WTC11 (cell line): ENCODE measurements at regions not wholly inside any gene's neighbourhood (a gene's known extent, or its start where the extent isn't known, plus 50 kb on each side); places are given as distances from the start of the nearest gene placed in this dataset.

Source experiments
- ATAC-seq: fragments of 200-7000 bp; cut with Tn5 transposase; 2 replicates; pipeline ENCODE4 v1.10.0; 2021; ENCODE audit warnings: mild to moderate bottlenecking, moderate library complexity
- CTCF ChIA-PET: fragments of 300-600 bp; sonication (Branson Sonifier 250); formaldehyde crosslinking; loops from one replicate; lab custom pipeline; 2021; ENCODE audit warnings: antibody characterized with exemption; lab: Charles Lee
- POLR2A ChIA-PET: fragments of 350-600 bp; sonication (Branson Sonifier 250); formaldehyde crosslinking; loops from one replicate; lab custom pipeline; 2021; ENCODE audit warnings: antibody characterized with exemption; lab: Charles Lee
- DNase-seq: peaks from one replicate; pipeline ENCODE4 v3.0.0; 2021; ENCODE audit warnings: low spot score
- H3K27ac Mint-ChIP-seq: 2 replicates; pipeline ENCODE4 v1.8.0; 2021; ENCODE audit warnings: mixed read lengths
- H3K27me3 Mint-ChIP-seq: 2 replicates; pipeline ENCODE4 v1.8.0; 2021; ENCODE audit warnings: low read depth, mild to moderate bottlenecking, moderate library complexity, mixed read lengths
- H3K36me3 Mint-ChIP-seq: 2 replicates; pipeline ENCODE4 v1.8.0; 2021; ENCODE audit warnings: mixed read lengths
- H3K4me1 Mint-ChIP-seq: 2 replicates; pipeline ENCODE4 v1.8.0; 2022; ENCODE audit warnings: mixed read lengths
- H3K4me3 Mint-ChIP-seq: 2 replicates; pipeline ENCODE4 v1.8.0; 2021; ENCODE audit warnings: mild to moderate bottlenecking, moderate library complexity, mixed read lengths
- H3K9me3 Mint-ChIP-seq: 2 replicates; pipeline ENCODE4 v1.8.0; 2021; ENCODE audit warnings: mixed read lengths
- ATF6 ChIP-seq: sonication (generic); formaldehyde crosslinking; IDR thresholded peaks from 2 replicates; pipeline ENCODE4 v1.8.1; 2023; ENCODE audit warnings: mild to moderate bottlenecking, missing genetic modification reagents
- CREM ChIP-seq: sonication (generic); formaldehyde crosslinking; IDR thresholded peaks from 2 replicates; pipeline ENCODE4 v1.8.1; 2022; ENCODE audit warnings: mild to moderate bottlenecking, missing genetic modification reagents, moderate library complexity
- FOXK1 ChIP-seq: sonication (generic); formaldehyde crosslinking; IDR thresholded peaks from 2 replicates; pipeline ENCODE4 v1.8.0; 2022; ENCODE audit warnings: mild to moderate bottlenecking, moderate library complexity, missing genetic modification reagents
- GABPB1 ChIP-seq: sonication (generic); formaldehyde crosslinking; IDR thresholded peaks from 2 replicates; pipeline ENCODE4 v1.8.1; 2023; ENCODE audit warnings: mild to moderate bottlenecking, missing genetic modification reagents
- GTF2I ChIP-seq: fragments of 250-450 bp; sonication (Bioruptor Pico); conservative IDR thresholded peaks from 2 replicates; pipeline ENCODE4 v1.4.0; 2021; ENCODE audit warnings: mild to moderate bottlenecking
- HMGA2 ChIP-seq: fragments of 250-450 bp; sonication (Bioruptor Pico); IDR thresholded peaks from 2 replicates; pipeline ENCODE4 v1.4.0; 2021; ENCODE audit warnings: mild to moderate bottlenecking, moderate library complexity
- KAT7 ChIP-seq: sonication (generic); formaldehyde crosslinking; IDR thresholded peaks from 2 replicates; pipeline ENCODE4 v1.8.1; 2023; ENCODE audit warnings: missing genetic modification reagents, mild to moderate bottlenecking, borderline replicate concordance
- PRRX2 ChIP-seq: fragments of 250-450 bp; sonication (Bioruptor Pico); IDR thresholded peaks from 2 replicates; pipeline ENCODE4 v1.8.0; 2021; ENCODE audit warnings: mild to moderate bottlenecking
- RELA ChIP-seq: sonication (generic); formaldehyde crosslinking; IDR thresholded peaks from 2 replicates; pipeline ENCODE4 v1.8.1; 2022; ENCODE audit warnings: missing genetic modification reagents, mild to moderate bottlenecking, borderline replicate concordance
- RORB ChIP-seq: fragments of 250-450 bp; sonication (Bioruptor Pico); IDR thresholded peaks from 2 replicates; pipeline ENCODE4 v1.9.0; 2021; ENCODE audit warnings: mild to moderate bottlenecking
- SMAD3 ChIP-seq: sonication (generic); formaldehyde crosslinking; IDR thresholded peaks from 2 replicates; pipeline ENCODE4 v1.8.0; 2022; ENCODE audit warnings: missing genetic modification reagents, mild to moderate bottlenecking, borderline replicate concordance
- SMAD4 ChIP-seq: sonication (generic); formaldehyde crosslinking; IDR thresholded peaks from 2 replicates; pipeline ENCODE4 v1.8.0; 2022; ENCODE audit warnings: mild to moderate bottlenecking, missing genetic modification reagents
- SOX15 ChIP-seq: fragments of 250-450 bp; sonication (Bioruptor Pico); IDR thresholded peaks from 2 replicates; pipeline ENCODE4 v1.9.0; 2021; ENCODE audit warnings: mild to moderate bottlenecking
- TEAD1 ChIP-seq: sonication (generic); formaldehyde crosslinking; IDR thresholded peaks from 2 replicates; pipeline ENCODE4 v1.8.0; 2022; ENCODE audit warnings: mild to moderate bottlenecking, missing genetic modification reagents
- ZBTB43 ChIP-seq: sonication (generic); formaldehyde crosslinking; IDR thresholded peaks from 2 replicates; pipeline ENCODE4 v1.8.1; 2023; ENCODE audit warnings: mild to moderate bottlenecking, missing genetic modification reagents
- ZNF219 ChIP-seq: sonication (generic); formaldehyde crosslinking; IDR thresholded peaks from 2 replicates; pipeline ENCODE4 v1.8.0; 2023; ENCODE audit warnings: missing genetic modification reagents, mild to moderate bottlenecking, borderline replicate concordance
- ZNF317 ChIP-seq: sonication (generic); formaldehyde crosslinking; IDR thresholded peaks from 2 replicates; pipeline ENCODE4 v1.8.1; 2023; ENCODE audit warnings: low read depth, mild to moderate bottlenecking, moderate library complexity, missing genetic modification reagents, borderline replicate concordance
- ZNF423 ChIP-seq: fragments of 250-450 bp; sonication (Bioruptor Pico); IDR thresholded peaks from 2 replicates; pipeline ENCODE4 v2.1.2; 2022; ENCODE audit warnings: mild to moderate bottlenecking, moderate library complexity
- TF ChIP-seq, protein P1 (sequence below): sonication (generic); formaldehyde crosslinking; IDR thresholded peaks from 2 replicates; pipeline ENCODE4 v1.8.0; 2022; ENCODE audit warnings: mild to moderate bottlenecking, missing genetic modification reagents
- TF ChIP-seq, protein P2 (sequence below): fragments of 200-600 bp; IDR thresholded peaks from 2 replicates; pipeline ENCODE4 v1.8.0; 2022; ENCODE audit warnings: antibody characterized with exemption
- TF ChIP-seq, protein P3 (sequence below): sonication (generic); formaldehyde crosslinking; IDR thresholded peaks from 2 replicates; pipeline ENCODE4 v1.8.1; 2022; ENCODE audit warnings: low read depth, missing genetic modification reagents, borderline replicate concordance
- TF ChIP-seq, protein P4 (sequence below): sonication (generic); formaldehyde crosslinking; IDR thresholded peaks from 2 replicates; pipeline ENCODE4 v1.8.0; 2022; ENCODE audit warnings: mild to moderate bottlenecking, missing genetic modification reagents
- TF ChIP-seq, protein P5 (sequence below): sonication (generic); formaldehyde crosslinking; IDR thresholded peaks from 2 replicates; pipeline ENCODE4 v1.8.0; 2023; ENCODE audit warnings: missing genetic modification reagents

GRCh38 chr1:98068016-98068415 is 147.2 kb upstream of the DPYD start:
- H3K9me3 Mint-ChIP-seq: no peaks in the 10 kb centered on the region
- ChIA-PET POLR2A (no interaction called here), CTCF (no interaction called here)
- H3K27me3 Mint-ChIP-seq: no peaks in the 10 kb centered on the region
- no peaks in the 10 kb centered on the region for H3K36me3 Mint-ChIP-seq
- no peak overlapping the region for H3K4me3 Mint-ChIP-seq
- DNase-seq: no peak
- TF ChIP-seq, protein P1, sequence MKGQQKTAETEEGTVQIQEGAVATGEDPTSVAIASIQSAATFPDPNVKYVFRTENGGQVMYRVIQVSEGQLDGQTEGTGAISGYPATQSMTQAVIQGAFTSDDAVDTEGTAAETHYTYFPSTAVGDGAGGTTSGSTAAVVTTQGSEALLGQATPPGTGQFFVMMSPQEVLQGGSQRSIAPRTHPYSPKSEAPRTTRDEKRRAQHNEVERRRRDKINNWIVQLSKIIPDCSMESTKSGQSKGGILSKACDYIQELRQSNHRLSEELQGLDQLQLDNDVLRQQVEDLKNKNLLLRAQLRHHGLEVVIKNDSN (CRISPR knock-in tag): no peak
- TF ChIP-seq, protein P2, sequence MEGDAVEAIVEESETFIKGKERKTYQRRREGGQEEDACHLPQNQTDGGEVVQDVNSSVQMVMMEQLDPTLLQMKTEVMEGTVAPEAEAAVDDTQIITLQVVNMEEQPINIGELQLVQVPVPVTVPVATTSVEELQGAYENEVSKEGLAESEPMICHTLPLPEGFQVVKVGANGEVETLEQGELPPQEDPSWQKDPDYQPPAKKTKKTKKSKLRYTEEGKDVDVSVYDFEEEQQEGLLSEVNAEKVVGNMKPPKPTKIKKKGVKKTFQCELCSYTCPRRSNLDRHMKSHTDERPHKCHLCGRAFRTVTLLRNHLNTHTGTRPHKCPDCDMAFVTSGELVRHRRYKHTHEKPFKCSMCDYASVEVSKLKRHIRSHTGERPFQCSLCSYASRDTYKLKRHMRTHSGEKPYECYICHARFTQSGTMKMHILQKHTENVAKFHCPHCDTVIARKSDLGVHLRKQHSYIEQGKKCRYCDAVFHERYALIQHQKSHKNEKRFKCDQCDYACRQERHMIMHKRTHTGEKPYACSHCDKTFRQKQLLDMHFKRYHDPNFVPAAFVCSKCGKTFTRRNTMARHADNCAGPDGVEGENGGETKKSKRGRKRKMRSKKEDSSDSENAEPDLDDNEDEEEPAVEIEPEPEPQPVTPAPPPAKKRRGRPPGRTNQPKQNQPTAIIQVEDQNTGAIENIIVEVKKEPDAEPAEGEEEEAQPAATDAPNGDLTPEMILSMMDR: no peak
- TF ChIP-seq GABPB1 (CRISPR knock-in tag) (no peak), SMAD4 (CRISPR knock-in tag) (no peak), ZNF219 (CRISPR knock-in tag) (no peak), KAT7 (CRISPR knock-in tag) (no peak), CREM (CRISPR knock-in tag) (no peak), ZBTB43 (CRISPR knock-in tag) (no peak), SMAD3 (no peak), FOXK1 (no peak), ZNF317 (CRISPR knock-in tag) (no peak), GTF2I (CRISPR knock-in tag) (no peak), TEAD1 (no peak), RORB (CRISPR knock-in tag) (no peak), ZNF423 (no peak)
- TF ChIP-seq, protein P3, sequence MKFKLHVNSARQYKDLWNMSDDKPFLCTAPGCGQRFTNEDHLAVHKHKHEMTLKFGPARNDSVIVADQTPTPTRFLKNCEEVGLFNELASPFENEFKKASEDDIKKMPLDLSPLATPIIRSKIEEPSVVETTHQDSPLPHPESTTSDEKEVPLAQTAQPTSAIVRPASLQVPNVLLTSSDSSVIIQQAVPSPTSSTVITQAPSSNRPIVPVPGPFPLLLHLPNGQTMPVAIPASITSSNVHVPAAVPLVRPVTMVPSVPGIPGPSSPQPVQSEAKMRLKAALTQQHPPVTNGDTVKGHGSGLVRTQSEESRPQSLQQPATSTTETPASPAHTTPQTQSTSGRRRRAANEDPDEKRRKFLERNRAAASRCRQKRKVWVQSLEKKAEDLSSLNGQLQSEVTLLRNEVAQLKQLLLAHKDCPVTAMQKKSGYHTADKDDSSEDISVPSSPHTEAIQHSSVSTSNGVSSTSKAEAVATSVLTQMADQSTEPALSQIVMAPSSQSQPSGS (CRISPR knock-in tag): no peak
- TF ChIP-seq, all 79 proteins: peak for 0
- peak; percentile 30; the same call in 1 of the 2 replicates for ATAC-seq
- H3K4me1 Mint-ChIP-seq: peaks cover 16% of the 10 kb centered on the region
- no peak overlapping the region for H3K27ac Mint-ChIP-seq

GRCh38 chr1:98066911-98067310 is 146.1 kb upstream of the DPYD start:
- Mint-ChIP-seq H3K4me3 (no peak overlapping the region), H3K27ac (no peak overlapping the region), H3K9me3 (no peaks in the 10 kb centered on the region), H3K36me3 (no peaks in the 10 kb centered on the region), H3K27me3 (no peaks in the 10 kb centered on the region), H3K4me1 (peaks cover 16% of the 10 kb centered on the region)
- TF ChIP-seq, protein P1 (CRISPR knock-in tag): no peak
- TF ChIP-seq HMGA2 (CRISPR knock-in tag) (no peak), PRRX2 (CRISPR knock-in tag) (no peak), ZNF423 (no peak), RELA (CRISPR knock-in tag) (no peak), ATF6 (CRISPR knock-in tag) (no peak), SOX15 (CRISPR knock-in tag) (no peak), TEAD1 (no peak)
- TF ChIP-seq, protein P4, sequence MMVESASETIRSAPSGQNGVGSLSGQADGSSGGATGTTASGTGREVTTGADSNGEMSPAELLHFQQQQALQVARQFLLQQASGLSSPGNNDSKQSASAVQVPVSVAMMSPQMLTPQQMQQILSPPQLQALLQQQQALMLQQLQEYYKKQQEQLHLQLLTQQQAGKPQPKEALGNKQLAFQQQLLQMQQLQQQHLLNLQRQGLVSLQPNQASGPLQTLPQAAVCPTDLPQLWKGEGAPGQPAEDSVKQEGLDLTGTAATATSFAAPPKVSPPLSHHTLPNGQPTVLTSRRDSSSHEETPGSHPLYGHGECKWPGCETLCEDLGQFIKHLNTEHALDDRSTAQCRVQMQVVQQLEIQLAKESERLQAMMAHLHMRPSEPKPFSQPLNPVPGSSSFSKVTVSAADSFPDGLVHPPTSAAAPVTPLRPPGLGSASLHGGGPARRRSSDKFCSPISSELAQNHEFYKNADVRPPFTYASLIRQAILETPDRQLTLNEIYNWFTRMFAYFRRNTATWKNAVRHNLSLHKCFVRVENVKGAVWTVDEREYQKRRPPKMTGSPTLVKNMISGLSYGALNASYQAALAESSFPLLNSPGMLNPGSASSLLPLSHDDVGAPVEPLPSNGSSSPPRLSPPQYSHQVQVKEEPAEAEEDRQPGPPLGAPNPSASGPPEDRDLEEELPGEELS (CRISPR knock-in tag): no peak
- TF ChIP-seq, protein P5, sequence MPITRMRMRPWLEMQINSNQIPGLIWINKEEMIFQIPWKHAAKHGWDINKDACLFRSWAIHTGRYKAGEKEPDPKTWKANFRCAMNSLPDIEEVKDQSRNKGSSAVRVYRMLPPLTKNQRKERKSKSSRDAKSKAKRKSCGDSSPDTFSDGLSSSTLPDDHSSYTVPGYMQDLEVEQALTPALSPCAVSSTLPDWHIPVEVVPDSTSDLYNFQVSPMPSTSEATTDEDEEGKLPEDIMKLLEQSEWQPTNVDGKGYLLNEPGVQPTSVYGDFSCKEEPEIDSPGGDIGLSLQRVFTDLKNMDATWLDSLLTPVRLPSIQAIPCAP (CRISPR knock-in tag): no peak
- ChIA-PET CTCF (no interaction called here), POLR2A (no interaction called here)
- no peak for ATAC-seq
- DNase-seq: no peak
